ENCODE measurements at regions not wholly inside any gene's neighbourhood (a gene's known extent, or its start where the extent isn't known, plus 50 kb on each side); places are given as distances from the start of the nearest gene placed in this dataset.

GRCh38 chr5:115350894-115351293 is 54.4 kb upstream of the CCDC112 start:
- no peak for TF ChIP-seq CTCF (IDR thresholded peaks at IDR 0.05 in 4 of 5, conservative IDR thresholded peaks at IDR 0.05 in 1 of 5)
- TF ChIP-seq POLR2A (IDR thresholded peaks at IDR 0.05), result no peak
